ENCODE measurements at regions not wholly inside any gene's neighbourhood (a gene's known extent, or its start where the extent isn't known, plus 50 kb on each side); places are given as distances from the start of the nearest gene placed in this dataset.
A peak's percentile ranks its signal among the peaks of the same experiment; 100 is the strongest.
"Not testable (repeated sequence)": the region's sequence is repeated elsewhere in the genome, so short reads cannot be mapped to it uniquely, and the experiment has no call there.

- intact Hi-C loops (cut with DNase I) = no loop called here
- Histone ChIP-seq H3K27me3 (no peaks in the 10 kb centered on the region), H3K27ac (no peak overlapping the region), H3K4me1 (no peaks in the 10 kb centered on the region), H3K36me3 (no peaks in the 10 kb centered on the region), H3K9me3 (no peaks in the 10 kb centered on the region), H3K4me3 (no peak overlapping the region)
- TF ChIP-seq POLR2A (IDR thresholded peaks at IDR 0.05) = no peak
- no peak for TF ChIP-seq CTCF (IDR thresholded peaks at IDR 0.05)
- ATAC-seq (no peak), DNase-seq (no peak)
- WGBS (ENCODE audit: insufficient coverage, low coverage, low lambda C conversion rate, missing lambda C conversion rate) = 77% methylated on average over 5 of the region's 5 CpGs
These were observed 176.5 kb downstream of the SPRY2 start for GRCh38 chr13:80164462-80164861.

DNA sequence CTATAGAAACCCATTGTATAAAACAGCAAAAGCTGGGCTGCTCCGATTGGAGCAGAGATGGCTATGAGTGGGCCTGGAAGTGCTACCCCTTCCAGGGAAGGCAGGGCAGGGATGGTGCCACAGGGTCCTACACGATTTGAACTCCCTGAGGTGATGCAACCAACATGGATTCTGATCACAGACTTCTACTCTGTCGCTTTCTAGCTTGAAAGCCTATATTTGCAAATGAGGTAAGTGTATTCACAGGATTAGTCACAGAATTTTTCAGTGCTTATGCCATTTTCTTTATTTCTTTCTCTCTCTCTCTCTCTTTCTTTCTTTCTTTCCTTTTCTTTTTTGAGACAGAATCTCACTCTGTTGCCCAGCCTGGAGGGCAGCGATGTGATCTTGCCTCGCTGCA, 179.0 kb downstream of the SPRY2 start:
- Histone ChIP-seq H3K4me1 (no peaks in the 10 kb centered on the region), H3K27me3 (no peaks in the 10 kb centered on the region), H3K36me3 (no peaks in the 10 kb centered on the region), H3K27ac (no peak overlapping the region), H3K4me3 (no peak overlapping the region), H3K9me3 (no peaks in the 10 kb centered on the region)
- DNase-seq (no peak), ATAC-seq (no peak)
- TF ChIP-seq POLR2A (IDR thresholded peaks at IDR 0.05) = no peak
- no peak for TF ChIP-seq CTCF (IDR thresholded peaks at IDR 0.05)
- WGBS (ENCODE audit: insufficient coverage, low coverage, low lambda C conversion rate, missing lambda C conversion rate) = 88% methylated on average over 5 of the region's 5 CpGs
- intact Hi-C loops (cut with DNase I) = no loop called here

GRCh38 chr13:80161219-80161618, 179.7 kb downstream of the SPRY2 start:
- DNase-seq (no peak), ATAC-seq (peak in 1 of 4 donors; percentile 36)
- Histone ChIP-seq H3K9me3 (no peaks in the 10 kb centered on the region), H3K36me3 (no peaks in the 10 kb centered on the region), H3K27ac (no peak overlapping the region), H3K27me3 (no peaks in the 10 kb centered on the region), H3K4me1 (no peaks in the 10 kb centered on the region), H3K4me3 (no peak overlapping the region)
- intact Hi-C loops (cut with DNase I) = no loop called here
- TF ChIP-seq CTCF (IDR thresholded peaks at IDR 0.05) (no peak), POLR2A (IDR thresholded peaks at IDR 0.05) (no peak)
- 86% methylated on average over 2 of the region's 2 CpGs for WGBS (ENCODE audit: insufficient coverage, low coverage, low lambda C conversion rate, missing lambda C conversion rate)

- intact Hi-C loops (cut with DNase I) = no loop called here
- no peak for DNase-seq
- Histone ChIP-seq H3K36me3 (no peaks in the 10 kb centered on the region), H3K9me3 (no peaks in the 10 kb centered on the region), H3K4me1 (no peaks in the 10 kb centered on the region), H3K27ac (no peak overlapping the region), H3K4me3 (no peak overlapping the region), H3K27me3 (no peaks in the 10 kb centered on the region)
- no peak for ATAC-seq
- TF ChIP-seq CTCF (IDR thresholded peaks at IDR 0.05) = no peak
- no peak for TF ChIP-seq POLR2A (IDR thresholded peaks at IDR 0.05)
These were observed 180.8 kb downstream of the SPRY2 start for GRCh38 chr13:80160110-80160509.

- WGBS (ENCODE audit: insufficient coverage, low coverage, low lambda C conversion rate, missing lambda C conversion rate) = 77% methylated on average over 3 of the region's 3 CpGs
- no peak overlapping the region for H3K27ac ChIP-seq
- H3K27me3 ChIP-seq = no peaks in the 10 kb centered on the region
- H3K4me1 ChIP-seq = no peaks in the 10 kb centered on the region
- DNase-seq (no peak), ATAC-seq (no peak)
- intact Hi-C loops (cut with DNase I) = no loop called here
- TF ChIP-seq CTCF (IDR thresholded peaks at IDR 0.05) (no peak), POLR2A (IDR thresholded peaks at IDR 0.05) (no peak)
- H3K36me3 ChIP-seq = no peaks in the 10 kb centered on the region
- H3K9me3 ChIP-seq = no peaks in the 10 kb centered on the region
- H3K4me3 ChIP-seq = no peak overlapping the region
These were observed 183.5 kb downstream of the SPRY2 start for GRCh38 chr13:80157261-80157932.

GRCh38 chr13:80152142-80152541, 188.8 kb downstream of the SPRY2 start:
- intact Hi-C loops (cut with DNase I) = not testable (repeated sequence)

More at GRCh38 chr13:80152142-80152541, 188.8 kb downstream of the SPRY2 start:
- not testable (repeated sequence) for H3K27ac ChIP-seq, H3K36me3 ChIP-seq, ATAC-seq, H3K4me3 ChIP-seq, DNase-seq, H3K4me1 ChIP-seq, H3K27me3 ChIP-seq, H3K9me3 ChIP-seq
- WGBS (ENCODE audit: insufficient coverage, low coverage, low lambda C conversion rate, missing lambda C conversion rate) = 92% methylated on average over 14 of the region's 16 CpGs
